ENCODE measurements at regions not wholly inside any gene's neighbourhood (a gene's known extent, or its start where the extent isn't known, plus 50 kb on each side); places are given as distances from the start of the nearest gene placed in this dataset.

- intact Hi-C loops (cut with micrococcal nuclease): no loop called here
These were observed 362.7 kb upstream of the IMPG1 start for GRCh38 chr6:76435174-76435573.

DNA sequence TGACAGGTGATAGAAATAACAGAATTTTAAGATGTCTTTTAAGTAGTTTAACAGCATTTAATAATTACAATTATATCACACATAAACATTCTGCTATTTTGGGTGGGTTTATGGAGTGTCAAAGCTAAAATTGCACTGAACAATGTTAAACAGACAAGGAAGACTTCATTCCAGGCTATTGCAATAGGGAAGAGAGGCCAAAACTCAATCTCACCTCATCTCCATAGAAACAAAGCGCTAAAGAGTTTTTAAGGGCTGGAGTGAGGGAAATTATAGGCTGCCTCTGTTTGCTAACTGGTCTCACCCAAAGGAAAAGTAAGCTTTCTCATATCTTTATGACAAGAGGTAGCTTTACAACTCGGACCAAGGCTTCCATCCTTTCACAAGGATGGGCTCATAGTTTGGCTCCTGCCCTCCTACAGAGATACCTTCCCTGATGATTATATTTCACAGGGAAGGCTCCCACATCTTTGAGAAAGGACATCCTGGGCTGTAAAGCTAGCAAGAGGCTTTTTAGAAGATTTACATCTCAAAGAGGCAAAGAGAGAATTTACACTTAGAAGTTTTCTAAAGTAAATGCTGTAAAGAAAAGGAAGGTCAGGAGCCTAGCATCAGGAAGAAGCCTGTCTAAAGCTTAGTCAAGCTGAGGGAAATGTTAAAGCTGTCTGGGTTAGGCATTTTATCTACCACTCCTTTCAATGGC is 350.2 kb upstream of the IMPG1 start:
- intact Hi-C loops (cut with micrococcal nuclease): no loop called here

DNA sequence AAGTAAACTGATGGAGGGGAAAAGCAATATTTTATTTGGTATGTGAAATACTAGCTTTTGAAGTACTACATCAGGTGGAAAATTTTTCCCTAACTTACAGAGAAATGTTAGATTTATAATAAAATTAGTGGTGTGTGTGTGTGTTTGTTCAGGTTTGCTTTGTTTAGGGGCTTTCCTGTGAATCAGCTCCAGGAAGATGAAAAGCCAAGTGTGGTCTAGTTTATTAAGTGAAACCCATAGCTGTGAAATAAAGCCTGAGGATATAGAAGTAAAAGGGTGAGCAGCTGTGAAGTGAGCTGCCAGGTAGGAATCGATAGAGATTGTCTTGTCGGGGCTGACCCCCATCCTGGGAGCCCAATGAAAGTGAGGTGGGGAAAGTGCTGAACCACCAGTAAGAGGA is 347.6 kb upstream of the IMPG1 start:
- intact Hi-C loops (cut with micrococcal nuclease): no loop called here

DNA sequence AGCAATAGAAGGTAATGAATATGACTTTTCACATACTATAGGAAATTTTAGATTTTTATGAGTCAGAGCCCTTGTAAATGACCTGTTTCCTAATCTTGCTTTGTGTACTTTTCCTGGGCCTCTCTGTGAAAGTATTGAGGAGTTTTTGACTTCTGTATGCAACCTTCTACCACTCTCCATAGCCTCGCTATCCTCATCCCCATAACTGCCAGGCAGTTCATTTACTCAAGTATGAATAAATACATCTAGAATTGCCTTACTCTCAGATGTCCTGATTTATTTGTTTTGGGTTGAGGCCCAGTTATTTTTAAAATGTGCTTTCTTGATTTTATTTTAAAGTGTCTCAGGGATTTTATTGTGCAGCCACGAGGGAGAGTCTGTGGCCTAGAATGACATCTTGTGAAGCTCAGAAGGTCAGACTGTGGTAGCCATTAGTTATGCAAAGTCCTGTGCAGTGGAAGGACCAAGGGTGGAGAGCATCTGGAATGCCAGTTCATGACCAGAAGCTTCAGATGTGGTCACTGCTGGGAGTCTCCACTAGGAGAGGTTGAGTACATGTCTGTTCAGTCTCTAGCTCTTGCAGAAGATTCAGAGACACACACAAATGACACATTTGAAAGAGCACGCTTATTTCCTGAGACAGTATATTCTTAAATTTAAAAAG is 346.2 kb upstream of the IMPG1 start:
- intact Hi-C loops (cut with micrococcal nuclease): no loop called here

- intact Hi-C loops (cut with micrococcal nuclease): no loop called here
These were observed 344.6 kb upstream of the IMPG1 start for GRCh38 chr6:76416821-76417605.

DNA sequence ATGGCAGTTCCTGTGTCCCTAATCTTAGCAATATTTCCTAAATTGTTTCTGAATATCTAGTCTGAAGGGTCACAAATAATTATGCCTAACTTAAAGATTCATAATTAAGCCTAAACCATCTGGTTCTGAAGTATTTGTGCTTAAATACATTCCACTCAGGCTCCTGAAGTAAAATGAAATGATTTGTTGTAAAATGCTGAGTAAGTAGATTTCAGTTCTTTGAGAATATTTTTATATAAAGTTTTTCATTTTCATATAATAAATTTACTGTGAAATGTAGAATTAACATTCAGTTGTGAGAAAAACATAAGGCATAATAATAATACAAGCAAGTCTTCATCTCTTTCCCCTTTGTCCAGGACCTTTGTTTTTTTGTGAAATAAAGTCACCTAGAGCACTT is 330.6 kb upstream of the IMPG1 start:
- intact Hi-C loops (cut with micrococcal nuclease): no loop called here

DNA sequence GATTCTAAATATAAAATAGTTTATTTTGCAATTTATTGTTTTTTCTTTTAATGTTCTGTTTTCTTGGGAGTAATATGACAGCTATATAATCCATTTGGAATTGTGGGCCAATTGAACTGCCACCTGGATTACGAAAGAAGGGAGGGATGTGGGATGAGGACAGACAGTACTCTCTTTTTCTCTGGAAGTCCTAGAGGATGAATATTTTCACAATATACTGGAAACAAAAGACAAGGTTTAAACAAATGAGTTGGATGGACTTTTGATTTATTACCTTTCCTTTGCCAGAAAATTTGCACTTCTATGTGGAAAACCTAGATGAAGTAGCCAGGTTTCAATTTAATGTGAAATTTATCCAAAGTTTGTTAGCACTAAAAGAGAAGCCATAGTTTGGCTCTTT is 325.5 kb upstream of the IMPG1 start:
- intact Hi-C loops (cut with micrococcal nuclease): no loop called here

DNA sequence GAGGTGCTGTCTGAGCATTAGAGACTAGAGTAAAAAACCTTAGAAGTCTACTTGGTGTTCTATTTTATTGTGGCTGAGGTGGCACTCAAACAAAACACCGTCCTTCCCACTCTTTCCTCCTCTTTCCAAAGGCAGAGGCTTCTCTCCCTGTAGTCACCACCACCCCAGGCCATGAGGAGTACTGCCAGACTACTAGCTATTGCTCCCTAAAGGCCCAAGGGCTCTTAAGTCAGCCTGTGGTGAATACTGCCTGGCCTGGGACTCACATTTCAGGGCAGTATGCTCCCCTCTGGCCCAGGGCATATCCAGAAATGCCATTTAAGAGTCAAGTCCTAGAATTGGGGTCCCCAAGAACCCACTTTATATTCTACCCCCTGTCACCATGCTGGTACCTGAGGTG is 309.7 kb upstream of the IMPG1 start:
- intact Hi-C loops (cut with micrococcal nuclease): no loop called here

GRCh38 chr6:76381612-76382011 is 309.1 kb upstream of the IMPG1 start:
- intact Hi-C loops (cut with micrococcal nuclease): no loop called here

DNA sequence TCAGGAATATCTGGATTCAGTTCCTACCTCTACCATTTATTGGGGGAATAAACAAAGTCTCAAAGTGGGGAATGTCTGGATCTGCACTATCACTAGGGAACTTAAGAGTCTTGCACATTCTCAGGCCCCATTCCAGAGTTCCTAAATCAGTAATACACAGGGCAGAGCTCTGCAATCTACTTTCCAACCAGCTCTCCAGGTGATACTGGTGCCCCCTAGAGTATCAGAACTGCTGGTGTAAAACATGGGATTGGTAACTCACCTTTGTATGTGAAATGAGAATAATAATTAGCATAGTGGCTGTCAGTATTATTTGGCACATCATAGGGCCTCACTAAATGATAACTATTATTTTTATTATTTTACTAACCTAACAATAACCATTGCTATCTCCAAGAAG is 278.8 kb upstream of the IMPG1 start:
- intact Hi-C loops (cut with micrococcal nuclease): no loop called here

DNA sequence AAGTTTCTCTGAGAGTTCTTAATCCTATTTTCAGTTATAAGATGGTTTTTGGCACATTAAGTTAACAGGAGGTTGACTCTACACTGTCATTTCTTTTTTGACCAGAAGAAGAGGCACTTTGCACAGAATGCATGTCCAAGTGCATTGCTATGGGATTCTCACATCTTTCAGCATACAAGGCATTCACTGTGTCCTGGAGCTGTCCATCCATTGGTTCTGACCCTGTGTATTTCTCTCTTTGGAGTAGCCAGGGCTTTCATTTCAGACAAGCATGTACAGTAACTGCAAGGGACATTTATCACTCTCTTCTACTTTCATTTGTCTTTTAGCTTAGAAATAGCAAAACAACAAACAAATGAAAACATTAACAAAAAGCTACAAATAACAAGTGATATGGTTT is 275.1 kb upstream of the IMPG1 start:
- intact Hi-C loops (cut with micrococcal nuclease): no loop called here

- intact Hi-C loops (cut with micrococcal nuclease): no loop called here
These were observed 270.2 kb upstream of the IMPG1 start for GRCh38 chr6:76342611-76343160.

- intact Hi-C loops (cut with micrococcal nuclease): no loop called here
These were observed 257.6 kb upstream of the IMPG1 start for GRCh38 chr6:76330031-76330430.

DNA sequence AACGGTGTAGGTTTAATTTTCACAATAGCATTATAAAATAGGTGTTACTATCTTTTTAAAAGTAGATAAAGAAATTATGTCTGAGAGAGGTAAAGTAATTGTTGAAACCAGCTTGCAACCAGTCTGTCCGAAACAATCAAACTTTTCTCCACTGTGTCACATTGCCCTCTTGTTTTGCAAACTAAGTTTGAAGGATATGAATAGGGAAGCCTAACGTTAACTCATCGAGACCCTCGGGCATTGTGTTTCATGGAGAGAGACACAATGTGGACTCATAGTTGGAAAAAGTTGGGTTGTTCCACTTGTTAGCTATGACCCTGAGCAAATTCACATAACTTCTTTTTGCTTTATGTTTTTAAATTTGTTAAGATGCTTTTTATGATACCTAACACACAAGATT is 254.4 kb upstream of the IMPG1 start:
- intact Hi-C loops (cut with micrococcal nuclease): no loop called here

Data from T-helper 1 cell treated with Interleukin-12 subunit alpha and Interleukin-12 subunit beta and Interleukin-4 antibody, amounts not matched to agents 30 ng/mL and 1 ng/mL, for 36 hours (primary cell).